ENCODE measurements at regions not wholly inside any gene's neighbourhood (a gene's known extent, or its start where the extent isn't known, plus 50 kb on each side); places are given as distances from the start of the nearest gene placed in this dataset.

GRCh38 chr14:104520620-104521410, 58.7 kb upstream of the C14orf180 start:
- Mint-ChIP-seq H3K27ac (ENCODE audit: unreplicated experiment) (no peak overlapping the region), H3K4me3 (ENCODE audit: unreplicated experiment) (no peak overlapping the region), H3K36me3 (ENCODE audit: insufficient read depth, unreplicated experiment) (peaks cover 4% of the 10 kb centered on the region), H3K9me3 (ENCODE audit: unreplicated experiment) (no peaks in the 10 kb centered on the region), H3K4me1 (ENCODE audit: low read depth, unreplicated experiment) (no peaks in the 10 kb centered on the region), H3K27me3 (ENCODE audit: insufficient read depth, unreplicated experiment) (peaks cover 6% of the 10 kb centered on the region)
- ChIA-PET CTCF (no interaction called here), POLR2A (no interaction called here)
- Histone ChIP-seq H3K4me1 (no peaks in the 10 kb centered on the region), H3K36me3 (ENCODE audit: control insufficient read depth, insufficient read depth, low read length) (no peaks in the 10 kb centered on the region), H3K27me3 (replicated peaks; ENCODE audit: control insufficient read depth, insufficient read depth, low read length) (no peaks in the 10 kb centered on the region), H3K4me3 (ENCODE audit: low read depth, low read length) (no peak overlapping the region), H3K9me3 (no peaks in the 10 kb centered on the region)
- intact Hi-C loops (cut with micrococcal nuclease; ENCODE audit: unreplicated experiment) = no loop called here
- TF ChIP-seq CTCF (IDR thresholded peaks at IDR 0.05; ENCODE audit: insufficient read depth in 1 of 2, low read depth in 1 of 2, low read length in 1 of 2, severe bottlenecking in 1 of 2, unreplicated experiment in 1 of 2) = no peak
- no peak for DNase-seq
- BruUV-seq (replicated peaks) = no TSS peak

GRCh38 chr14:104521816-104522745, 57.5 kb upstream of the C14orf180 start:
- no TSS peak for BruUV-seq (replicated peaks)
- CTCF ChIA-PET = no interaction called here
- Histone ChIP-seq H3K4me1 (no peaks in the 10 kb centered on the region), H3K9me3 (0 out of 2 replicates have a peak, but pooled peaks cover under 1% of the 10 kb centered on the region), H3K36me3 (ENCODE audit: control insufficient read depth, insufficient read depth, low read length) (no peaks in the 10 kb centered on the region), H3K4me3 (ENCODE audit: low read depth, low read length) (no peak overlapping the region), H3K27me3 (replicated peaks; ENCODE audit: control insufficient read depth, insufficient read depth, low read length) (no peaks in the 10 kb centered on the region)
- no peak for TF ChIP-seq CTCF (IDR thresholded peaks at IDR 0.05; ENCODE audit: insufficient read depth in 1 of 2, low read depth in 1 of 2, low read length in 1 of 2, severe bottlenecking in 1 of 2, unreplicated experiment in 1 of 2)
- no peak overlapping the region for H3K4me3 Mint-ChIP-seq (ENCODE audit: unreplicated experiment)
- no peaks in the 10 kb centered on the region for H3K4me1 Mint-ChIP-seq (ENCODE audit: low read depth, unreplicated experiment)
- POLR2A ChIA-PET = no interaction called here
- H3K27me3 Mint-ChIP-seq (ENCODE audit: insufficient read depth, unreplicated experiment) = peaks cover 6% of the 10 kb centered on the region
- no peak overlapping the region for H3K27ac Mint-ChIP-seq (ENCODE audit: unreplicated experiment)
- intact Hi-C loops (cut with micrococcal nuclease; ENCODE audit: unreplicated experiment) = no loop called here
- H3K36me3 Mint-ChIP-seq (ENCODE audit: insufficient read depth, unreplicated experiment) = peaks cover 4% of the 10 kb centered on the region
- H3K9me3 Mint-ChIP-seq (ENCODE audit: unreplicated experiment) = peaks cover 9% of the 10 kb centered on the region
- DNase-seq = no peak

DNA sequence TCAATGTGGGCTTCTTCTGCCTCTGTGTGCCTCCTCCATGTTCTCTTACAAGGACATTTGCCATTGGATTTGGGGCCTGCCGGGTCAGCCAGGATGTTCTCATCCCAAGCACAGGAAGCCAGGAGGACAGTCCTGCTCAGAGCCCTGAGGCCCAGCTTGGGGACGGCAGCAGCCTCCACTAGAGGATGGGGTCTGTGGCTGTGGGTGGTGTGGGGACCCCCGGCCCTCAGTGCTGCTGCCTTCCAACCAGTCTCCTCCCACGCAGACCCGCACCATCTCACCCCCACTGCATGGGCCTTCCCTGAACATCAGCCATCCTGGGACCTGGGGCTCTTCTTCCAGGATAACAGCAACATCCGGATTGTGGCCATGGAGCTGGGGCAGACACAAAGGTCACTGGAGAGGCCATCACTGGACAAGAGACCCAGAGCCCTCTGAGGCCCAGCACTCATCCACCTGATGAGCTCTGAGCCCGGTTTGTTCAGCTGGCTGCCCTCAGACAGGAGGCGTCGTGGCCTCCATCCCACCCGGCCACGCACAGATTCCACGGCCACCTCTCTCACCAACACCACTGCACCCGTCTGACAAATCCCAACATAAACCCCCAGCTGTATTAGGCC, 56.5 kb upstream of the C14orf180 start:
- no peak for DNase-seq
- ChIA-PET CTCF (no interaction called here), POLR2A (no interaction called here)
- TF ChIP-seq CTCF (IDR thresholded peaks at IDR 0.05; ENCODE audit: insufficient read depth in 1 of 2, low read depth in 1 of 2, low read length in 1 of 2, severe bottlenecking in 1 of 2, unreplicated experiment in 1 of 2) = no peak
- H3K36me3 Mint-ChIP-seq (ENCODE audit: insufficient read depth, unreplicated experiment) = no peaks in the 10 kb centered on the region
- Histone ChIP-seq H3K4me3 (ENCODE audit: low read depth, low read length) (no peak overlapping the region), H3K9me3 (peaks cover 10% of the 10 kb centered on the region; the same call in 1 of the 2 replicates), H3K36me3 (ENCODE audit: control insufficient read depth, insufficient read depth, low read length) (no peaks in the 10 kb centered on the region), H3K27me3 (replicated peaks; ENCODE audit: control insufficient read depth, insufficient read depth, low read length) (no peaks in the 10 kb centered on the region), H3K4me1 (no peaks in the 10 kb centered on the region)
- H3K9me3 Mint-ChIP-seq (ENCODE audit: unreplicated experiment) = peaks cover 18% of the 10 kb centered on the region
- intact Hi-C loops (cut with micrococcal nuclease; ENCODE audit: unreplicated experiment) = no loop called here
- H3K4me3 Mint-ChIP-seq (ENCODE audit: unreplicated experiment) = no peak overlapping the region
- BruUV-seq (replicated peaks) = no TSS peak
- H3K27ac Mint-ChIP-seq (ENCODE audit: unreplicated experiment) = no peak overlapping the region
- H3K4me1 Mint-ChIP-seq (ENCODE audit: low read depth, unreplicated experiment) = no peaks in the 10 kb centered on the region
- H3K27me3 Mint-ChIP-seq (ENCODE audit: insufficient read depth, unreplicated experiment) = peaks cover 6% of the 10 kb centered on the region
